Lower leg skin (tissue), 4 donors: ENCODE measurements at regions not wholly inside any gene's neighbourhood (a gene's known extent, or its start where the extent isn't known, plus 50 kb on each side); places are given as distances from the start of the nearest gene placed in this dataset.
"Not testable (repeated sequence)": the region's sequence is repeated elsewhere in the genome, so short reads cannot be mapped to it uniquely, and the experiment has no call there.

Experiments
- DNase-seq, 2 donors: peaks; one replicate each; pipeline ENCODE4 v3.0.0-alpha.2; 2019; ENCODE audit warnings: low spot score in 2 of 2
- H3K4me3 ChIP-seq: fragments of 200-600 bp; sonication (generic); 2 replicates; pipeline ENCODE4 v1.5.1; 2017; ENCODE audit warnings: mild to moderate bottlenecking, low read depth; ENCODE audit not compliant: poor library complexity, severe bottlenecking
- POLR2A ChIP-seq, 2 donors: fragments of 450-650 bp; IDR thresholded peaks; one replicate each; pipeline ENCODE4 v1.6.1; 2016 to 2017; ENCODE audit warnings: antibody characterized with exemption in 2 of 2, mild to moderate bottlenecking in 1 of 2, moderate library complexity in 1 of 2
- WGBS, 2 donors: methylation state at CpG; one replicate each; pipeline ENCODE4 v1.1.5; 2018; 5-methylcytosine and 5-hydroxymethylcytosine counted together
- intact Hi-C: fragments of 100-400 bp; cut with DNase I; formaldehyde crosslinking; loops from one replicate; pipeline ENCODE4 v1.15.0; 2023; ENCODE audit warnings: low total_unique reads
- TF ChIP-seq, protein P1 (sequence below), 3 donors: fragments of 450-650 bp; IDR thresholded peaks; one replicate each; pipeline ENCODE4 v1.5.1; 2016; ENCODE audit warnings: antibody characterized with exemption in 3 of 3, mild to moderate bottlenecking in 3 of 3, moderate library complexity in 2 of 3

DNA sequence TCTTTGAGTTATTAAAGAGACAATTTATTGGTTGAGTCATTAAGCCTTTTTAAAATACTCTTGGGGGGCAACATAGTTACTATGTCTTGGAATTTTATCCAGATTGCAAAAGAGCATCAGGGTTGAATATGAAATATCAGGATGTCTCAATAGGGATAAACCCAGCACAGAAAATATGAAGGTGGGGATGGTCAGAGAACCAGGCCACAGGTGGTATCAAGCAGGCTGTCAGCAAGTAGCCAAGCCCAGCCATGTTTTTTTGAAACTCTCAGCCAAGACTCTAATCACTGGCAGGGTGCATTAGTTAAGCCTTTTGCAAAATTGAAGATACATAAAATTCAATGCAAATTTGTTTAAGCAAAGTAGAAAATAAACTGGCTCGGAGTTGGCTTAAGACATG, 468.9 kb downstream of the DTWD2 start:
- 81 to 83% methylated on average over 1 of the region's 1 CpG for WGBS, 2 donors
- DNase-seq, result no peak
- no peak for TF ChIP-seq POLR2A (IDR thresholded peaks at IDR 0.05)
- TF ChIP-seq, protein P1, sequence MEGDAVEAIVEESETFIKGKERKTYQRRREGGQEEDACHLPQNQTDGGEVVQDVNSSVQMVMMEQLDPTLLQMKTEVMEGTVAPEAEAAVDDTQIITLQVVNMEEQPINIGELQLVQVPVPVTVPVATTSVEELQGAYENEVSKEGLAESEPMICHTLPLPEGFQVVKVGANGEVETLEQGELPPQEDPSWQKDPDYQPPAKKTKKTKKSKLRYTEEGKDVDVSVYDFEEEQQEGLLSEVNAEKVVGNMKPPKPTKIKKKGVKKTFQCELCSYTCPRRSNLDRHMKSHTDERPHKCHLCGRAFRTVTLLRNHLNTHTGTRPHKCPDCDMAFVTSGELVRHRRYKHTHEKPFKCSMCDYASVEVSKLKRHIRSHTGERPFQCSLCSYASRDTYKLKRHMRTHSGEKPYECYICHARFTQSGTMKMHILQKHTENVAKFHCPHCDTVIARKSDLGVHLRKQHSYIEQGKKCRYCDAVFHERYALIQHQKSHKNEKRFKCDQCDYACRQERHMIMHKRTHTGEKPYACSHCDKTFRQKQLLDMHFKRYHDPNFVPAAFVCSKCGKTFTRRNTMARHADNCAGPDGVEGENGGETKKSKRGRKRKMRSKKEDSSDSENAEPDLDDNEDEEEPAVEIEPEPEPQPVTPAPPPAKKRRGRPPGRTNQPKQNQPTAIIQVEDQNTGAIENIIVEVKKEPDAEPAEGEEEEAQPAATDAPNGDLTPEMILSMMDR (IDR thresholded peaks at IDR 0.05), result no peak

GRCh38 chr5:118518720-118519119, 469.6 kb downstream of the DTWD2 start:
- intact Hi-C loops, result no loop called here
- TF ChIP-seq POLR2A (IDR thresholded peaks at IDR 0.05), result no peak
- TF ChIP-seq, protein P1 (IDR thresholded peaks at IDR 0.05), result no peak
- DNase-seq, result no peak
- WGBS, 2 donors, result 91 to 97% methylated on average over 3 of the region's 3 CpGs
- H3K4me3 ChIP-seq, result no peak overlapping the region

More for the DNA sequence above, 468.9 kb downstream of the DTWD2 start:
- intact Hi-C loops, result no loop called here
- no peak overlapping the region for H3K4me3 ChIP-seq

GRCh38 chr5:118511846-118512245, 476.5 kb downstream of the DTWD2 start:
- no peak for DNase-seq
- H3K4me3 ChIP-seq, result no peak overlapping the region
- 97 to 98% methylated on average over 1 of the region's 1 CpG for WGBS, 2 donors
- TF ChIP-seq, protein P1 (IDR thresholded peaks at IDR 0.05), result no peak
- TF ChIP-seq POLR2A (IDR thresholded peaks at IDR 0.05), result no peak
- intact Hi-C loops, result no loop called here

GRCh38 chr5:118506217-118506852, 482.0 kb downstream of the DTWD2 start:
- no peak for DNase-seq
- no peak overlapping the region for H3K4me3 ChIP-seq
- intact Hi-C loops, result no loop called here
- TF ChIP-seq POLR2A (IDR thresholded peaks at IDR 0.05), result no peak
- TF ChIP-seq, protein P1 (IDR thresholded peaks at IDR 0.05), result no peak
- 74 to 91% methylated on average over 4 of the region's 4 CpGs for WGBS, 2 donors

DNA sequence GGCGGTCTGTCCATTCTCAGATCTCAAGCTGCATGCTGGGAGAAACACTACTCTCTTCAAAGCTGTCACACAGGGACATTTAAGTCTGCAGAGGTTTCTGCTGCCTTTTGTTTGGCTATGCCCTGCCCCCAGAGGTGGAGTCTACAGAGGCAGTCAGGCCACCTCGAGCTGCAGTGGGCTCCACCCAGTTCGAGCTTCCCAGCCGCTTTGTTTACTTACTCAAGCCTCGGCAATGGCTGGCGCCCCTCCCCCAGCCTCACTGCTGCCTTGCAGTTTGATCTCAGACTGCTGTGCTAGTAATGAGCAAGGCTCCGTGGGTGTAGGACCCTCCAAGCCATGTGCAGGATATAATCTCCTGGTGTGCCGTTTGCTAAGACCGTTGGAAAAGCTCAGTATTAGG, 486.1 kb downstream of the DTWD2 start:
- H3K4me3 ChIP-seq, intact Hi-C loops, DNase-seq: not testable (repeated sequence)
- WGBS, 2 donors, result 86% methylated on average over 8 of the region's 9 CpGs

DNA sequence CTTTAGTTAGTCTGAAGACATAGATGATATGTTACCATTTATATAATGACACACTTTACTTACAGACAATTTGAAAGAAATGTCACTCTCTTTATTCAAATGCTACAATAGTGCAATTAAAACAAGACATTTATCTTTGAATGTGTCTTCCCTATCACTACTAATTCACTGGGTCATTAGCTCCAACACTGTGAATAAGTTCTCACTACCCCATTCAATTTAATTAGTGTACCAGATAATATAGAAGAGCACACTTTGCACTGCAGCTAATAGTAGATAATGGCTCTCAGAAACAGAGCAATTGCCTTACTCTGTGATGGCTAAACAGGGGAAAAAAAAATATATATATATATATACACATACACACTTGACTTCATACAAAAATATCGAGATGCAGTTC, 497.0 kb downstream of the DTWD2 start:
- WGBS, 2 donors, result 85 to 92% methylated on average over 1 of the region's 1 CpG
- TF ChIP-seq, protein P1 (IDR thresholded peaks at IDR 0.05), result no peak
- no peak for TF ChIP-seq POLR2A (IDR thresholded peaks at IDR 0.05)
- no peak for DNase-seq
- intact Hi-C loops, result no loop called here
- no peak overlapping the region for H3K4me3 ChIP-seq
